HG03066 (cell line): ENCODE measurements at regions not wholly inside any gene's neighbourhood (a gene's known extent, or its start where the extent isn't known, plus 50 kb on each side); places are given as distances from the start of the nearest gene placed in this dataset.

ENCODE experiments used
- ATAC-seq: cut with Tn5 transposase; IDR thresholded peaks from one replicate; pipeline ENCODE4 v1.9.1; 2021; ENCODE audit warnings: low read depth; ENCODE audit not compliant: unreplicated experiment

DNA sequence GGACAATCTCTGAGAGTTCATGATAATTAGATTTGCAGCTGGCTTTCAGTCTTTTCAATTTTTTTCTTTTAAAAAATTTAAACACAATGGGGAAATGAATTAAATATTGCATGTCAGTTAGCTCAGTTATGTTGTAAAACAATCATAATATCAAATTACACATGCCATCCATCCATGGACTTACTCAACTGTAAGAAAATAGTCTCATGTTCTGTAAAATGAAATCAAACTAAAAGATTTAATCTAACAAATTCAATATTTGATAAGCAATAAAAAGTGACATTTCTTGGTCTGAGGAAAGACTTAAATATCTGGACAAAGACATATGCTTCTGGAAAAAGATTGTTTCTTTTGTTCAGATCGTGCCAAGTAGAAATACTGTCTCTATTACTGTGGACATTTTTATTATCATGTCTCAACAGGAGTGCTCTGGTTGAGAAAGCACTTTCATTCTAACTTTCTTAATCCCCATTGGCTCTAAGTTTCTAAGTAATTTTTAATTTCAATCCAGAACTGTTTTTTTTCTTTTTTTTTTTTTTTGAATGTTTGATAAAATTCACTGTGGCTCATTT, 179.2 kb upstream of the FAM3C start:
- ATAC-seq: no peak

- no peak for ATAC-seq
Observed at GRCh38 chr7:121574109-121574508, 178.0 kb upstream of the FAM3C start.

DNA sequence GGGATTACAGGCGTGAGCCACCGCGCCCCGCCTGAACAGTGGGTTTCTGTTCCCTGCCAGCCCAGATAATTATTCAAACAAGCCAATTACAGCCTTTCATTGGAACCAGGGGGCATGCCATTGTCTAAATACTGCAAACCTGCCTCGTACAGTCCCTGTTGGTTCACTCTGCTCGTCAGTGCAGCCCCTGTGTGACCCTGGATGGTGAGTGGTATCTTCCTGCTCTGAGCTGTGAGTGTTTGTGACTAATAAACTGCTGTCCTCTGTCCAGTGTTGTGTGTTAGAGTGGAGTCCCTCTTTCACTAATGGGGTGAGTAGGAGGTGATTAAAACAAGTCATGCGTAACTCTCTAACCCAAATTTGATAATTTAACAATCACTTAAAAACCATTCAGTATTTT, 176.5 kb upstream of the FAM3C start:
- no peak for ATAC-seq

DNA sequence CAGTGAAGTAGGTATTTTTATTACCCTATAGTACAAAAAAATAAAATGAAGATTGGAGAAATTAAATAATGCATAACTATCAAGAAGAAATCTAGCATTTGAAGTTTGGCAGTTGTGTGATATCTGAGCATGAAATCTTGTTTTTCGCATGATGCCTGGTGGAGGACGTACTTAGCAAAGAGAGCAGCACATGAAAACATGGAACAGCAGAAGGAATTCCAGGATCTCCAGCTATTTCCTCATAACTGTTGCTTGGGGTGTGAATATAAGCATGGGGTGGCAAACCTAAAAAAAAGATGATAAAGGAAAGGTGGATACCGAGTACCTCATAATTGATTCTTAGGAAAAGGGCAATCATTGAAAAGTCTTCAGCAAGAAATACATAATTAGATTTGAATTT, 174.3 kb upstream of the FAM3C start:
- no peak for ATAC-seq

DNA sequence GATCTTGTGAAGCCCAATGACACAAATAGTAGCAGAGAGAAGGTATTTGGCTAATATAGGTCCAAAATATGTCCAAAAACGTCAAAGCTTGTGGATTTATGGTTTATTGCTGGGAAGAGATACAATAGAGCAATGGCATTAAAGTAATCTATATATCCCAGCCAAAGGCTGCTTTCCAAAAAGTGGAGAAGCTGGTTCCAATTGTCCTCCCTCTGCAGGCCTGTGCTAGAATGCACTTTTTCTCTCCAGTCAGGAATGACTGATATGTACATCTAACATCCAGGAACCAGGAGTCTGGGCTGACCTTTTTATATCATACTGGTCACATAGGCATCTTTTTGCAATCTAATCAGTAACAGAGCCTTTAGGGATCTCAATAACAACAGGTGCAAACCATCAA, 167.1 kb upstream of the FAM3C start:
- no peak for ATAC-seq

DNA sequence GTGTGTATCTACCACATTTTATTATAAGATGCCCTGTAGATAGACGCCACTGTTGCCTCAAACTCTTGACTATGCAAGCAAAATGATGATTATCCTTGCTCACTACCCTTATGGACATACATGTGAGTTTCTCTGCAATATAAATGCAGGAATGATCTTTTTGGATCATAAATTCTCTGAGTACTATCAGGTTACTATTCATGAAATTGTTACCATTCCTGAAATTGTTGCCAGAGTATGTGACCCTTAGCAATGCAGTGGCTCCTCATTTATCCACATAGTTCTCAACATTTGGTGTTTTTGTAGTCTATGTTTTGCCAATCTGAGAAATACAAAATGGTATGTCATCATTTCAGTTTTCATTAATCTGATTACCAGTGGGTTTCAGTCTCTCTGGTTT, 166.2 kb upstream of the FAM3C start:
- ATAC-seq: no peak

DNA sequence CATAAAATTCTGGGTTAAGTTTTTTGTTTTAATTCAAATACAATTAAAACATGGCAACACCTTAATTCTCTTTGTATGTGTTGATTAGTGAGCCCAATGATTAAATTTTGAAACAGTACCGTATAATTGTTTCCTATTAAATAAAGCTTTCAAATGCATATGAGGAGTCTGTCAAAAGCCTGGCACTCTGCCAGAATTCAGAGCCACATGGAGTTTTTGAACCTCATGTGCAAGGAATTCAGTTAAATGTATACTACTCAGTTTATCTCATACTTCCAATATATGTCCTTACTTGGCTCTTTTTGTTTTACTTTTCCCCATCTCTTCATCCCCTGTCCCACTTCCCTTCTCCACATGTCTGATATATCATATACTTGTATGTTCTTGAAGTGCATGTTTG, 165.6 kb upstream of the FAM3C start:
- no peak for ATAC-seq

DNA sequence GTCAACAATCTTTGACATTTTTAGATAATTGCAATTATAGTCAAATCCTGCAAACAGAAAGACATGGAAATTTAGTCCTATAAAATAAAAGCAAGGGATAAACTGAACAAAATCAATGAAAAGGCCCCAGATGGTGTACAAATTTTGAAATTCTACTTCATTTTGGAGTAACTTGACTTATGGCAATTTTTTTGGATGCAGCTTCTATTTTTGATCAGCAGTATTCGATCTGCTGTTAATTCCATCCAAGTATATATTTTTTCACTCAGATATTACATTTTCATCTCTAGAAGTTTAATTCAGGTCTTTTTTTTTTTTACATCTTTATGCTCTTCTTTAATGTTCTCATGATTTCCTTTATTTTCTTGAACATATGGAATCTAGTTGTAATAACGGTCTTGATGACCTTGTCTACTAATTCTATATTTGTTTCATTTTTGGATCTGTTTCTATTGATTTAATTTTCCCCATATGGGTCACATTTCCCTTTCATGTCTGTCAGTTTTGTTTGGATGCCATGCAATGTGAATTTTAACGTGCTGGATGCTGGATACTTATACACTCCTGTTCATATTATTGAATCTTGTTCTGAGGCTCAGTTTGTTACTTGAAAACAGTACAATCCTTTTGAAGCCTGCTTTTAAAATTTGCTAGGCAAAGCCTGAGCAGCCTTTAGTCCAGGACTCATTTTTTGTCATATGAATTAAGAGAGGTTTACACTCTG, 164.3 kb upstream of the FAM3C start:
- ATAC-seq: no peak

DNA sequence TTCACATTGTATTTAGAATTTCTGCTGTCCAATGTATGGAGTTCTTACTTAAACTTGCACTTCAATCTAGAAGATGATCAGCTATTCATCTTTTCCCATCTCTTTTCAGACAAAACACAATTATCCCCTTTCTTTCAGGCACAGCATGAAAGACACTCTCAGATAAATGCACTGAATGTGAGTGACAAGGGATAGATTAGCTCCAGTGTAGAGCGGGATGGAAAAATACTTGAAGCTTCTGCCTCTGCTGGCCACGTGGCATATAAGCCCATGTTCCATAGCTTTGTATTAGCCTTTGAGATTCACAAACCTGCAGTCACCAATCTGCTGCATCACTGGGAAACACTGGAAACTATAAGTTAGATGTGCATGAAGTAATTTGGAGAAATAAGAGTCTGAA, 162.2 kb upstream of the FAM3C start:
- ATAC-seq: no peak

DNA sequence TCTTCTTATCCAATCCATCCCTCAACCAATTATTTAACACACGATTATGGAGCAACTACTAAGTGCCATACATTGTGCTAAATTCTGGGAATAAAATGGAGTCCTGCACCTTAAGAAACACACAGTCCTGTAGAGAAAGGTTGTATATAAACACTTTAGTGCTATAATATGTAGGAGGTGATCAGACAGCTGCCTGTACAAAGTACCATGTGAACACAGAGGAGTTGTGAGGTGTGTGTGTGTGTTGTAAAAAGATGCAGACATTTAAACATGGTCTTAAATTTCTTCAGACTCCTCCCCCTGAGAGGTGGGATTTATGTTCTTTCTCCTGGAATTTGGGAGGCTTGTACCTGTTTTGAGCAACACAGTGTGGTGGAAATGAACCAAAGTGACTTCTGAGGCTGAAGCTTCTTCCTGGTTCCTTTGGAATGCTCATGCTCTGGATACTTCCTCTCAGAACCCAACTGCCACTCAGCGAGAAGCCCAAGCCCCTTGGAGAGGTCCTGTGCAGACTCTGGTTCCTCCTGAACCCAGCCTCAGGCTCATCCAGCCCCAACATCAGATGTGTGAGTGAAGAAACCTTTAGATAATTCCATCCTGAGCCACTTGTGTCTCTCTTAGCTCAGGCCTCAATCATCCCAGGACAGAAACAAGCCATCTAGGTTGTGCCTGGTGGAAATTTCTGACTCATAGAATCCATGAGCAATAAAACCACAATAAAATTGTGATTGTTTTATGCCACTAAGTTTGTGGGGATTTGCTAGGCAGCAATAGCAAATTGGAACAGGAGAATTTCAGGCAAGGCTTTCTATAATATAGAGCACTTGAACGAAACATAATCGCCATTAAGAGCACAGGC, 161.2 kb upstream of the FAM3C start:
- no peak for ATAC-seq

DNA sequence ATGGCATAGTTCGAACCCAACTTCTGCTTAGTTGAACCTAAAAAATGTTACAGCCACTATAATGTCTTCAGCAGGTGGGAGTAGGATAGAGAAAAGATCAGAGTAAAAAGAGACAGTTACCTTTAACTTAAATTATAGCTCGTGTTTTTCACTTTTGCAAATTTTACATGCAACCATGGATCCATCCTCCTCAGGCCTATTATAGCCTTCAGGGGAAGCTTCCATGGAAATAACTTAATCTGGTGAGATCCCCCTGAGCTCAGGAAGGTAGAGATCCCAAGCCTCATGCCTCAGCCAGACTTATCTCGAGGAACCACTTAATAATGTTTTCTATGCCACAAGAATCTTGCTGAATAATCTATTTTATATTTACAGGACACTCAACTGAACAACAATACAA, 159.4 kb upstream of the FAM3C start:
- no peak for ATAC-seq

- peak; percentile 70 for ATAC-seq
Observed at GRCh38 chr7:121547544-121548092, 151.5 kb upstream of the FAM3C start.

DNA sequence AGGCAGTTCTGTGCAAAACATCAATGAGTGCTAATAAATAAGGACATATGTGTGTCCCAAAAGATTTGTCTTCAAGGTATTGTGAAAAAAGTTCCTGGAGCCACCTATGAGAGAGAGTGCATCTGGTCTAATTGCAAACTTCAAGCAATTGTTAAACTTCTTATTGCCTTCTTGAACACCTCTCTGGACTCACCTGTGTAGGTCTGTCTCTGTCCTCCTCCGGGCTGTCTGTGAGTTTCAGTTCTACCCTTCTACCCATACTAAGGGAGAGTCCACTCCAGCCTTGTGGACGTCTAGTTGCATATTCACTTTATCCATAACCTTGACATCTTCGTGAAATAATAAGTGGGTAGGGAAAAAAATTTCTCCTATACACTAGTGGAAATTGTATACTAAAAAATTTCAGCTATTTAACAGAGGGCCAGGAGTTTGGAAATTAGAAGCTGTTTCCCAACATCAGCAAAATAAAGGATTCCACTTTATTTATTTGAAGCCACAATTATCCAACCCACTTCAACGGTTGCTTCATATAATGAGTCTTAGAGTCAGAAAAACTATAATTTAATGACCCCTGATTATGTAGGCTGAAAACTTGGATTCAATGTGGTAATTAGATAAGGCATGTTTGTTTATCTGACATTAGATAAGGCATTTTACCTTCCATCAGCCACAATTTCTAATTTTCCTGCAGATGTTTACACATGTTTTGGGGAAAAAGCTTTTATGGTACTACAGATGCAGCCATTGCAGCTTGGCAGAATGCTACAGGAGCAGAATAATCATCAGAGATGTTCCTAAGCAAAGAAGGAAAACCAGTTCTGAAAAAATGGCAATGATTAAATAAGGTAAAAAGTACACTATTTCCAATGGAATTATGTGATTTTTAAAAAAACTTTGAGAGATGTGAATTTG, 150.8 kb upstream of the FAM3C start:
- ATAC-seq: no peak

DNA sequence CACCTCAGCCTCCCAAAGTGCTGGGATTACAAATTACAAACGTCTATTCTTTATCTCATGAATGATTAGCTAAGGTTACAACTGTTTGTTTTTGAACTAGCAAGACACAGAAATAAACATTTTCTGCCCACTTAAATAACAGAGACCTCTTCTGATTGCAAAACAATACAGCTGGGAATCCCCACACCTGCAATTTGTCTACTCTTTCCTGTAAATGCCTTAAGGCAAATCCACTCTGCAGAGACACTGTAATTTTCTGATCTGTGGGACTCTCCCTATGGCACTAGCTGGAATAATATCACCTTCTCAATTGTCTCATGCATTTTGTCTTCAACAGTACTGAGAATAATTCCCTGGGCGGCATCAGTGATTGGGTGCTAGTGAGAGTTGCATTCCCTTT, 149.3 kb upstream of the FAM3C start:
- ATAC-seq: no peak

- peak; percentile 63 for ATAC-seq
Observed at GRCh38 chr7:121544726-121545125, 148.6 kb upstream of the FAM3C start.

- no peak for ATAC-seq
Observed at GRCh38 chr7:121544238-121544637, 148.1 kb upstream of the FAM3C start.

GRCh38 chr7:121541457-121541856, 145.3 kb upstream of the FAM3C start:
- ATAC-seq: no peak

- no peak for ATAC-seq
Observed at GRCh38 chr7:121540138-121540537, 144.0 kb upstream of the FAM3C start.

- no peak for ATAC-seq
Observed at GRCh38 chr7:121537031-121537430, 140.9 kb upstream of the FAM3C start.
